GM18508 (cell line): ENCODE measurements at regions not wholly inside any gene's neighbourhood (a gene's known extent, or its start where the extent isn't known, plus 50 kb on each side); places are given as distances from the start of the nearest gene placed in this dataset.
"Not testable (repeated sequence)": the region's sequence is repeated elsewhere in the genome, so short reads cannot be mapped to it uniquely, and the experiment has no call there.

Experiments
- ATAC-seq: cut with Tn5 transposase; IDR thresholded peaks from one replicate; pipeline ENCODE4 v1.9.1; 2021; ENCODE audit warnings: moderate number of reproducible peaks; ENCODE audit not compliant: insufficient read depth, unreplicated experiment

DNA sequence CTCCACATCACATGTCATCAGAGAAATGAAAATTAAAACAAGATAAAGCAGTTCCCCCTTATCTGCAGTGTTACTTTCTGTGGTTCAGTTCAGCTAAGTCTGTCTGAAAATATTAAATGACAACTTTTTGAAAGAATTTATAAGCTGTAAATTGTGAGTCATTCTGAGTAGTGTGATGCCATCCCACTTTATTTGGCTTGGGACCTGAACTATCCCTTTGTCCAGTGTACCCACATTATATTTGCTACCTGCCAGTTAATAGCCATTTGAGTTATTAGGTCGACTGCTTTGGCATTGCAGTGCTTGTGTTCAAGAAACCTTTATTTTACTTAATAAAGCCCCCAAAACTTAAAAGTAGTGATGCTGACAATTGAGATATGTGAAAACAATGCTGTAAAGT lies 804.2 kb downstream of the ANKRD7 start:
- ATAC-seq, result no peak

DNA sequence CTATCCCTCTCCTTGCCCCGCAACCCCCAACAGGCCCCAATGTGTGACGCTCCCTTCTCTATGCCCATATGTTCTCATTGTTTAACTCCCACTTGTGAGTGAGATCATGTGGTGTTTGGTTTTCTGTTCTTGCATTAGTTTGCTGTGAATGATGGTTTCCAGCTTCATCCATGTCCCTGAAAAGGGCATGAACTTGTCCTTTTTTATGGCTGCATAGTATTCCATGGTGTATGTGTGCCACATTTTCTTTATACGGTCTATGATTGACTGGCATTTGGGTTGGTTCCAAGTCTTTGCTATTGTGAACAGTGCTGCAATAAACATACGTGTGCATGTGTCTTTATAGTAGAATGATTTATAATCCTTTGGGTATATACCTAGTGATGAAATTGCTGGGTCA lies 807.6 kb downstream of the ANKRD7 start:
- ATAC-seq, result not testable (repeated sequence)

DNA sequence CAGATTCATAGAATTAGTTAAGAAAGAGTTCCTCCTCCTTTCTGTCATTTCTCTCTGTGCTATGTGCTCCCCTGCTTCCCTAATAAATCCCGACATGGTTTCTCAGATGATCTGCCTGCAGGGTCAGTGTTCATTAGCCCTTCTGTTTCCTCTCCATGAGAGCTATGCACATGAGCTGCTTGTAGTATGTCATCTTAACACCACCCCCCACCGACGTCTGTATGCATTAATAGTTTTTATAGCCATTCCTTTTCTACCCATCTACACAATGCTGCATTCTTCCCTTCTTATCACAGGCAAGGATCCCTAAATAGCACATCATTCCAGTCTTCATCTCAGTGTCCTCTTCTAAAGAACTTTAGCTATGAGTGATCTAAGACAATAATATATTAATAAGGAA lies 809.1 kb downstream of the ANKRD7 start:
- ATAC-seq, result no peak

DNA sequence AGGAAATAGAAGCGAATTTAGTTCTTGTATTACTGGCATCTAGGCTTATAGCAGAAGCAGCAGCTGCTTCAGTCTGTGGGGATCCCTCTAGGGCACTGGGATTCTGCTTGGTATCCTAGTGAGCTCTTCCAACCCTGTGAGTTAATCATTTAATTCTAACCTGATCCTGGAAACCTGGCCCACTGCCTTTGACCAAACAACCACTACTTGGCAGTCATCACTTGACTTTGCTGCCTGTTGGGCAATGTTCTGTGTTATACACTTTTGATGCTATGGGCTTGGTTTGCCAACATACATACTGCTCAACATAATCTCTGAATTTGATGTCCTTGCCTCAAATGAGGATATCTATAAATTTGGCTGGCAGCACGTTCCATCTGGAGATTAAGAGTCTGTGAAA lies 813.4 kb downstream of the ANKRD7 start:
- ATAC-seq, result no peak

DNA sequence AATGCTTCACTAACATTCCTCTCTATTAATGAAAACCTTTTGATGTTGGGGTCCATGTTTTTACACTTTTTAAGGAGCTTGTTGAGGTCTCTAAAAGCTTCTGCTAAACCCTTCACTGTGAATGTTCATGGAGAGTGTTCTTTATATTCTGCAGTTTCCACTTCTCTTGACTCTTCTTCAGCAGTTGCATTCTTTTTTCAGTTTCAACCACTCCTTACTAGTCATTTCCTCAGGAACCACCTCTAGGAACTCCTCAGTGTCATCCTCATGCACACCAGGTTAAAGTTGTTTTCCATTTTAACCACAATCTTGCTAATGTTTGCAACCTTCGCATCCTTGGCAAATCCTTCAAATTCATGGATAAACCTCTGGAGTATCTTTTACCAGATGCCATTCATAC lies 821.6 kb downstream of the ANKRD7 start:
- no peak for ATAC-seq

DNA sequence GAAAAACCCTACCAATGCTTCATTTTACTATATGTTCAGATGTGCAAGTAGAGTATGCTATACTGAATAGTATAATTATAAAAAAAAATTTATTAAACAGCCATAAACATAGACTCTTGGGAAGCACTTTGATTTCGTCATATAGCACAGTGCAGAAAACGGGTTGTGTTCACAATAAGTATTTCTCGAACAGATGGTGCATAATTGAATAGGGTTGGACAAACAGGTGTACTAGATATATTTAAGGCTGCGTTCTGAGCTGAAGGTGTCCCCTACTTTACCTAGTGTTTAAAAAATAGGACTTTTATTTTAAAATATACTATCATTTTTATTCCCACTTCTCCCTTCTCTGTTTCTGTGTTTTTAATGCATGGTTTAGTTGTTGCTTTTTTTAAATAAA lies 841.5 kb downstream of the ANKRD7 start:
- ATAC-seq, result no peak

DNA sequence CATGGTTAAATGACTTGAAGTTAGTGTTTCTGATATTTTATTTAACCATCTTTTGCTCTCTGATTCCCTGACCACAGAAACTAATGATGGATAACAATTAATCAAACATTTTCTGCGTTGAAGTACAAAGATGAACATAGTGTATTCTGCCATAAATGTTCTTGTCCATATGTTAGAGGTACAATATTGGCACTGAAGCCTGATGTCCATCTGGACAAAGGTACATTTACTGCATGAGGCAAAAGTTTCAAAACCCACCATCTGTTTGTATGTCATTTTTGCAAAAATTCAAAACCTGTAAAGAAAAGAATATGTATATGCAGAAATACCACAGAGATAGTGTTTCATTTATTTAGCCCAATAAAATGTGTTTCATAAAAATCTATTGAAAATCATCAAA lies 861.5 kb downstream of the ANKRD7 start:
- no peak for ATAC-seq

DNA sequence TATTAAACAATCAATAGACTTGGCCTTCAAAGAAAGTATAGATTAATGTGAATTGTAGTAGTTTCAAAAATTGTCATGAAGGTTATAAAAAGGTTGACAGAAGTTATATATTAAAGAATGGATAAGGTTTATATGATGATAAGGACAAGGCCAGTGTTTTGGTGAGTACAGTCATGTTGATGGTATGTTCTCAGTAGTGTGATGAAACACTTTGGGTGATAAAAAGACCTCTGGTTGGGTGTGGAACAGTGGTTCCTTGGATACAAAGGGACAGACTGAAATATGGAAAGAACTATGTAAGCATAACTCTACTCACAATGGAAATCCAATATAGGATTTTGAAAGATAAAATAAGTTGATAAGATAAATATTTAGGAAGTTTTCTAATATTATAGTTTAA lies 866.3 kb downstream of the ANKRD7 start:
- no peak for ATAC-seq

DNA sequence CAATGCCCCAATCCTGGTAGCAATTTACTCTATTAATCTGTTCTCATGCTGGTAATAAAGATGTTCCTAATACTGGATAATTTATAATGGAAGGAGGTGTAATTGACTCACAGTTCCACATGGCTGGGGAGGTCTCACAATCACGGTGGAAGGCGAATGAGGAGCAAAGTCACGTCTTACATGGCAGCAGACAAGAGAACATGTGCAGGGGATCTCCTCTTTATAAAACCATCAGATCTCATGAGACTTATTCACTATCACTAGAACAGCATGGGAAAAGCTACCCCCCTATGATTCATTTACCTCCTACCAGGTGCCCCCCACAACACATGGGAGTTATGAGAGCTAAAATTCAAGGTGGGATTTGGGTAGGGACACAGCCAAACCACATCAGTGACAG lies 872.2 kb downstream of the ANKRD7 start:
- no peak for ATAC-seq

DNA sequence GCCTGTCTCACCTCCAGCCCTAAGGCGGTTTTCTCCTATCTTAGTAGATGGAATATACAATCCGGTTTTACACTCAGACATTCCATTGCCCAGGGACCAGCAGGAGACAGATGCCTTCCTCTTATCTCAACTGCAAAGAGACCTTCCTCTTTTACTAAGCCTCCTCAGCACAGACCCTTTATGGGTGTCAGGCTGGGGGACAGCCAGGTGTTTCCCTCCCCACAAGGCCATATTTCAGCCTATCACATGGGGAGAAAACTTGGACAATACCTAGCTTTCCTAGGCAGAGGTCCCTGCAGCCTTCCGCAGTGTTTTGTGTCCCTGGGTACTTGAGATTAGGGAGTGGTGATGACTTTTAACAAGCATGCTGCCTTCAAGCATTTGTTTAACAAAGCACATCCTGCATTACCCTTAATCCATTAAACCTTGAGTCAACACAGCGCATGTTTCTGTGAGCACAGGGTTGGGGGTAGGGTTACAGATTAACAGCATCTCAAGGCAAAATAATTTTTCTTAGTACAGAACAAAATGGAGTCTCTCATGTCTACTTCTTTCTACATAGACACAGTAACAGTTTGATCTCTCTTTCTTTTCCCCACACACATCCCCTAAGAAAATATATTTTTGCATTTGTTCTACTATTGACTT lies 876.2 kb downstream of the ANKRD7 start:
- ATAC-seq, result not testable (repeated sequence)

DNA sequence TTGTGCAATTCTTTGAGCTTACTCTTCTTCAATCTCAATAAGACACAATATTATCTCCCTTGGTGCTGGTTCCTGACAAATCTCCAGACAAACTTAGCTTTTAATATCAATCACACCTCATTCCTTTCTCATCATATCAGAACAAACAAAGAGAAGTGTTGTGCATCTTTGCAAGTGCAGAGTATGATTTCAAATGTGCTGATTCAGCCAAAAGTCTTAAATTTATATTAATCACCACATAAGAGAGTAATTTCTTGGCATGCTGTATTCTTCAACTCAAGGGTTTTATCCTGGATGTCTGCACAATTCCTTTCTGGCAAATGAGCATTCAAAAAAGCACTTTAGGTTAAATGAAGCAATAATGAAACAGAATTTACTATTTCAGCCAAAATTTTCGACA lies 877.8 kb downstream of the ANKRD7 start:
- no peak for ATAC-seq

DNA sequence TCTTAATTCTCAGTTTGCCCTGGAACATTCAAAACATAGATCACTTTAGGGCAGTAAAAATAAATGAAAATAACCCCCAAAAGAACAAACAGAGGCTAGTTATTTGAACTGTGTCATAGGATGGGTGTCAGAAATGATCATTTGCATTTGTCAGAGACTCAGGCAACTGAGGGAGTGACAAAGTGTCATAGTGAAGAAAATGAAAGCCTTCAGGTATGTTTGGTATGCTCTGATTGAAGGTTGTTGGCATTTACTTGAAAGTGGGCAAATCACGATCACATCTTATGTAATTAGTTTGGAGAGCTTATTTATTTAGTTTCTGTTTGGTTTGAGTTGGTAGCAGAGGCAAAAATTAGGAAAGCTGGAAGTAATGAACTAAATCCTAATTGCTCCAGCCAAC lies 880.9 kb downstream of the ANKRD7 start:
- ATAC-seq, result no peak

DNA sequence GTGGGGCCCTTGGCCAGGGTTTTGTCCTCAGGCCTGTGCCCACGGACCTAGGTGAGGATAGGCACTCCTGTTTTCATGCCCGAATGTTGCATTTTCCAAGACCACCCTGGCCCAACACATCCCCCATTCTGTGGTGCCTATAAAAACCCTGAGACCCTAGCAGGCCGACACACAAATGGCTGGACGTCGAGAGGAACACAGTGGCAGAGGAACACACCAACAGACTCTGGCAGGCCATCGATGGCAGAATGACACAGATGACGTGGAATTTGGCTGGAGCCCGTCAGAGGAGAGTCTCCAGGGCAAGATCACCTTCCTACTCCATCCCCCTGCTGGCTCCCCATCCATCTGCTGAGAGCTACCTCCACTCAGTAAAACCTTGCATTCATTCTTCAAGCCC lies 898.8 kb downstream of the ANKRD7 start:
- ATAC-seq, result no peak

DNA sequence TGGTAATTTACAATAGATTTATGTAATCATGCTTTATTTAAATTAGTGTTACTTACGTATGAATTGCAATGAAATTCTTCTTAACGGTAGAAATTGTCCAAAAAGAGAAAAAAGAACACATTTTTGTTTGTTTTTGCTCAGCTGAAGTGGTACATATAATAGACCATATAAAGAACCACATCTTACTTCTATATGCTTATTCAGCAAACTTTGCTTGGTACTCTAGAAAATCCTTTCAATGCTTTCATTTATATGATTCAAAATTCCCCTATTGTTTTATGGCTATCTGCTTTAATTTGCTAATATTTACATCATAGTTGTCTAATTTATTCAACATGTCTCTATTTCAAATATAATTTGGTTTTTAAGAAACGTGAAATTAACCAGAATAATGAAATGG lies 903.2 kb downstream of the ANKRD7 start:
- ATAC-seq, result no peak

DNA sequence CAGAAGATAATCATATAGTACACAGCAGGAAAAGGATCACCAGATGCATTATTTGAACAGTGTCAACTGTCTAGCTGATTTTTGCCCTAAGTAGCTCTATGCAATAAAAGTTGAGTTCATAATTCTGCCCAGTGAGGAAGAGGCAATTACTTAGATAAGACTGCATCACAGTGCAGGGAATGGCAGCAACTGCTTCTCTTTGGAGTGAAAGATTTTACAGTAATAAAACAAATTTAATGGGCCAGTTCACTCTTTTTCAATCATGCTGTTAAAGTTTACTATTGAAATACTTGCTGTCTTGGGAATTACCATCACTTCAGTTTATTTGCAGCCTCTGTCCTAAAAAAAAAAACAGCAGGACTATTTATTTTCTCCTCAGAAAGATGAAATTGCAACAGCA lies 907.9 kb downstream of the ANKRD7 start:
- ATAC-seq, result no peak

DNA sequence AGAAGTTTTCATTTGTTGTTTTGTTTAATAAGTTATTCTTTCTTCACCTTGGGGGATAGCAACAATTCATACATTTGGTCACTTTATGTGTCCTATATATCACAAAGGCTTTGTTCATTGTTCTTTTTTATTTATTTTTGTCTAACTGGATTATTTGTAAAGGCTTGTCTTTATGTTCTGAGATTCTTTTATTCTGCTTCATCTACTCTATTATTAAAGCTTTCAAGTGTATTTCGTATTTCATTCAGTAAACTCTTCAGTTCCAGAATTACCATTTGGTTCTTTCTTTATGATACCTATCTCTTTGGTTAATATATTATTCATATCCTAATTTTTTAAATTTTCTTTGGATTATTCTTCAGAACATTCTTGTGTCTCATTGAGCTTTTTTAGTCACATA lies 942.9 kb downstream of the ANKRD7 start:
- ATAC-seq, result no peak

DNA sequence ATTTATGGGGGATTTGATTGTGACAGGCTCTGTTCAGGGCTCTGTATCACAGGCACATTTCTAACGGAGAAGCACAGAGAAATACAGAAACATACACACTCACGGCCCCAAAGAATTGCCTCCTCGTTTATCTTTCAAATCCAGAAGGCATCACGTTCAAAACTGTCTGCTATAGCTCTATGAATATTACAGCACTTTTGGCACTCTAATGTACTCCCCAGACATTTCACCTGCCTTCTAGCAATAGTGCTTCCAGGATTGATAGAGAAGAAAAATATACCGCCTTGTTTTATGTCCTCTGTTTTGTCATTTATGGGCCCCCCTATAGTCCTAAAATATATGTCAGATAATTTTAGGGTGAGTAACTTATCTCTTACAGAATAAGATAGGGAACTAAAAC lies 947.5 kb downstream of the ANKRD7 start:
- ATAC-seq, result no peak

DNA sequence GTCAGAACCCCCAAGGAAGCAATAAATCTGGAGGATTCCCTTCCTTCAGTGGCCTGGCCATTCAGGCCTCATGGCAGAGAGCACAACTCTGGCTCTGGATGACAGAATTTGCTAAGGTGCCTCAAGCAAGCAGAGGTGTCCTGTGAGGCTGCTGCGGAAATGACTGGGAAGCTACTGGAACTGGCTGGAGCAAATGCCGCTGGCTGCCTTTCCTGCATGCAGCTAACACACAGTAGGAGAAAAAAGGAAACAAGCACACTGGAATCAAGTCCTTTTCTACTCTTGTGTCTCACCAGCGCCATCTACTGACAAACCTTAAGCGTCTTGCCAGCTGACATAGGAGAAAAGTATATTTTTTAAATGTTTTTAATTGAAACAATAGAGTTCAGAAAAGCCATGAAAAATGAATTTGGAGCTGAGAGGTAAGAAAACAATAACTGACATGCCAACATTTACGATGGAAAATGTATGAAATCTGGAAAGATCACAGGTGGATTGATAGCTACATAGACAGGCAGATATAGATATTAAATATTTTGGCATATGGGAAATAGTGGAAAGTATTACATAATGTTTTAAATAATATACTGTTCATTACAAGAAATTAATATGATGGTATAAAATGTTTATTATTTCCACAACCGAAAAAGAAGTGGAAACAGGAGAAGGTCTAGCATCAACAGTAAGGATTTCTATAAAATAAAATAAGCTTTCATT lies 951.6 kb downstream of the ANKRD7 start:
- peak; percentile 53 for ATAC-seq

DNA sequence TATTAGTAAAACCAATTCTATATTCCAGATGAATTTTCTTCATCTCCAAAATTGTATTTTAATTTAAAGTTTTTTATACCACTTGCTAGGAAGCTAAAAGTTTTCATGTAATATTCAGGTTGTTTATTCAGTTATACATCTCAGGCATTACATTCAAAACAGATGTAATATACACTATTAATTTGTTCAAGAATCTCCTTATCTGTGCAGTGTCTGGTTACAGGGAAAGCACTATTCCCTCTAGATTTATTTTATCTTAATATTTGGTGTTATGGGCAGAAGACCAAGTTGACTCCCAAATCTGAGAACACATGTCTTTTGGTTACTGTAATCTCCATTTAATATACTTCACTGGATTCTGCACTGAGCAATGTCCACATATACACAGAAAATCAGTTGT lies 953.4 kb downstream of the ANKRD7 start:
- ATAC-seq, result no peak

DNA sequence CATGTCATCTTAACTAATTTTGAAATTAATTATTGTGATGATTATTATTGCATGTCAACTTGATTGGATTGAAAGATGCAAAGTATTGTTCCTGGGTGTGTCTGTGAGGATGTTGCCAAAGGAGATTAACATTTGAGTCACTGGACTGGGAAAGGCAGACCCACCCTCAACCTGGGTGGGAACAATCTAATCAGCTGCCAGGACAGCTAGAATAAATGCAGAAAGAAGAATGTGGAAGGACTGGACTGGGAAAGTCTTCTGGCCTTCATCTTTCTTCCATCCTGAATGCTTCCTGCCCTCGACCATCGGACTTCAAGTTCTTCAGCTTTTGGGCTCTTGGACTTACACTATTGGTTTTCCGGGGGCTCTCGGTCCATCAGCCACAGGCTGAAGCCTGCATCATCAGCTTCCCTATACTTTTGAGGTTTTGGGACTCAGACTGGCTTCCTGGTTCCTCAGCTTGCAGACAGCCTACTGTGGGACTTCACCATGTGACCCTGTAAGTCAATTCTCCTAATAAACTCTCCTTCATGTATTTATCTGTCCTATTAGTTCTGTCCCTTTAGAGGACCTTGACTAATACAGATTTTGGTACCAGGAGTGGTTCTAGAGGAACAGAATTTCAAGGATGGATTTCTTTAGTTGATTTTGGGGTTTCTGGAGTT lies 959.8 kb downstream of the ANKRD7 start:
- ATAC-seq, result no peak

DNA sequence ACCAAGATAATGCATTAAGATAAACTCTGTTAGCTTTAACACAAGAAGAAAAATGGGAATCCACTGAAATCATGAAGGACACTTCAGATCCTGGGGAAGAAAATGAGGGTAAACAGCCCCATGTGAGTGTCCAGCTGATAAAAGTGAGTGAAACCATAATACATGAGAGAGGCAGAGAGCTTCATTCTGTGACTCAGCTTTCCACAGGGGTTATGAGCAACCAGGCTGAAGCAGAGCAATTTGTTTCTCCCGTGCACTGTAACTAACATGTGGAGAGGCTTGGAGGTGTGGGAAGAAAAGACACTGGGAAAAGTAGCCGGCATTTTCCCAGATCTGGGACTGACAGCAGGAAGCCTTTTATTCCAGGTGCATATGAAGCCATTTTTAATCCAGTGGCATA lies 971.7 kb downstream of the ANKRD7 start:
- ATAC-seq, result no peak
